OCI-LY1 (cell line): ENCODE measurements at regions not wholly inside any gene's neighbourhood (a gene's known extent, or its start where the extent isn't known, plus 50 kb on each side); places are given as distances from the start of the nearest gene placed in this dataset.
"Not testable (repeated sequence)": the region's sequence is repeated elsewhere in the genome, so short reads cannot be mapped to it uniquely, and the experiment has no call there.

Experiments
- H2AFZ ChIP-seq: fragments of 200-600 bp; sonication (generic), shearing (Covaris generic); 2 replicates; pipeline ENCODE4 v1.6.0; 2014; ENCODE audit warnings: antibody characterized with exemption, mild to moderate bottlenecking, low read length
- H3F3A ChIP-seq: fragments of 200-600 bp; sonication (generic), shearing (Covaris generic); 2 replicates; pipeline ENCODE4 v1.6.0; 2014; ENCODE audit warnings: mild to moderate bottlenecking, antibody characterized with exemption, low read length, moderate library complexity; ENCODE audit not compliant: insufficient read depth
- H3K27ac ChIP-seq: fragments of 200-600 bp; sonication (generic); 2 replicates; pipeline ENCODE4 v1.5.1; 2014; ENCODE audit warnings: low read length, mixed run types, mild to moderate bottlenecking, low read depth; ENCODE audit not compliant: poor library complexity, severe bottlenecking
- H3K27me3 ChIP-seq: fragments of 200-600 bp; sonication (generic); 2 replicates; pipeline ENCODE4 v1.6.0; 2014; ENCODE audit warnings: antibody characterized with exemption, mild to moderate bottlenecking, low read length, moderate library complexity; ENCODE audit not compliant: insufficient read depth
- H3K36me3 ChIP-seq: fragments of 200-600 bp; sonication (generic); 2 replicates; pipeline ENCODE4 v1.6.1; 2014; ENCODE audit warnings: mild to moderate bottlenecking, antibody characterized with exemption, low read length, moderate library complexity, mixed read lengths; ENCODE audit not compliant: insufficient read depth
- H3K4me1 ChIP-seq: fragments of 200-600 bp; sonication (generic); 2 replicates; pipeline ENCODE4 v1.5.1; 2014; ENCODE audit warnings: mild to moderate bottlenecking, low read length, moderate library complexity; ENCODE audit not compliant: insufficient read depth, severe bottlenecking
- H3K4me2 ChIP-seq: fragments of 200-600 bp; sonication (generic), shearing (Covaris generic); 2 replicates; pipeline ENCODE4 v1.6.1; 2014; ENCODE audit warnings: low read length
- H3K4me3 ChIP-seq: fragments of 200-600 bp; sonication (generic); 2 replicates; pipeline ENCODE4 v1.5.1; 2014; ENCODE audit warnings: low read length, low read depth, mild to moderate bottlenecking, mixed read lengths; ENCODE audit not compliant: poor library complexity, severe bottlenecking
- H3K79me2 ChIP-seq: fragments of 200-600 bp; shearing (Covaris generic); 2 replicates; pipeline ENCODE4 v1.6.1; 2016; ENCODE audit warnings: mixed run types, low read length, mixed read lengths; ENCODE audit not compliant: insufficient read depth
- H3K9ac ChIP-seq: fragments of 200-600 bp; sonication (generic), shearing (Covaris generic); 2 replicates; pipeline ENCODE4 v1.6.1; 2014; ENCODE audit warnings: mild to moderate bottlenecking, low read length, mixed read lengths
- H3K9me2 ChIP-seq: fragments of 200-600 bp; sonication (generic), shearing (Covaris generic); 2 replicates; pipeline ENCODE4 v1.6.1; 2014; ENCODE audit warnings: low read depth, mild to moderate bottlenecking, low read length, mixed read lengths
- H3K9me3 ChIP-seq: fragments of 200-600 bp; shearing (Covaris generic); 2 replicates; pipeline ENCODE4 v1.6.1; 2014; ENCODE audit warnings: low read length, mixed read lengths
- H4K20me1 ChIP-seq: fragments of 200-600 bp; sonication (generic), shearing (Covaris generic); 2 replicates; pipeline ENCODE4 v1.6.0; 2016; ENCODE audit warnings: mild to moderate bottlenecking, low read length; ENCODE audit not compliant: insufficient read depth
- CTCF ChIP-seq: fragments of 200-600 bp; sonication (generic), shearing (Covaris generic); IDR thresholded peaks from 2 replicates; pipeline ENCODE4 v1.5.1; 2017; ENCODE audit warnings: mild to moderate bottlenecking, antibody characterized with exemption, low read length, moderate library complexity, mixed read lengths
- EZH2 ChIP-seq: fragments of 200-600 bp; sonication (generic), shearing (Covaris generic); IDR thresholded peaks from 2 replicates; pipeline ENCODE4 v1.8.0; 2017; ENCODE audit warnings: borderline replicate concordance, mixed run types, mild to moderate bottlenecking, antibody characterized with exemption, low read length, moderate library complexity, mixed read lengths

- H3K36me3 ChIP-seq, result no peaks in the 10 kb centered on the region
- H3K9ac ChIP-seq, result no peak overlapping the region
- H3K9me3 ChIP-seq, result no peaks in the 10 kb centered on the region
- no peaks in the 10 kb centered on the region for H3K27me3 ChIP-seq
- no peaks in the 10 kb centered on the region for H3K79me2 ChIP-seq
- H2AFZ ChIP-seq, result no peak overlapping the region
- H3K4me1 ChIP-seq, result no peaks in the 10 kb centered on the region
- no peak overlapping the region for H3K4me3 ChIP-seq
- H3K27ac ChIP-seq, result no peak overlapping the region
- H3F3A ChIP-seq, result no peaks in the 10 kb centered on the region
- H3K4me2 ChIP-seq, result no peak overlapping the region
- no peaks in the 10 kb centered on the region for H3K9me2 ChIP-seq
- H4K20me1 ChIP-seq, result no peaks in the 10 kb centered on the region
- TF ChIP-seq EZH2 (no peak), CTCF (no peak)
Observed at GRCh38 chr3:33958661-33959060, 160.2 kb downstream of the PDCD6IP start.

- H3K9ac ChIP-seq, result no peak overlapping the region
- H3K79me2 ChIP-seq, result no peaks in the 10 kb centered on the region
- H3K9me3 ChIP-seq, result no peaks in the 10 kb centered on the region
- H3K27ac ChIP-seq, result no peak overlapping the region
- no peaks in the 10 kb centered on the region for H3K27me3 ChIP-seq
- no peaks in the 10 kb centered on the region for H3K4me1 ChIP-seq
- H3K9me2 ChIP-seq, result no peaks in the 10 kb centered on the region
- no peaks in the 10 kb centered on the region for H4K20me1 ChIP-seq
- no peaks in the 10 kb centered on the region for H3K36me3 ChIP-seq
- no peak overlapping the region for H3K4me3 ChIP-seq
- no peak overlapping the region for H3K4me2 ChIP-seq
- TF ChIP-seq CTCF, result no peak
- TF ChIP-seq EZH2, result no peak
- no peak overlapping the region for H2AFZ ChIP-seq
- H3F3A ChIP-seq, result no peaks in the 10 kb centered on the region
Observed at GRCh38 chr3:33962396-33962795, 164.0 kb downstream of the PDCD6IP start.

GRCh38 chr3:33970180-33970579 lies 171.8 kb downstream of the PDCD6IP start:
- not testable (repeated sequence) for H3K27me3 ChIP-seq, H3F3A ChIP-seq, H3K36me3 ChIP-seq, H2AFZ ChIP-seq, H3K27ac ChIP-seq, H3K79me2 ChIP-seq, H3K4me3 ChIP-seq, H4K20me1 ChIP-seq, H3K9me2 ChIP-seq, H3K4me1 ChIP-seq, H3K9me3 ChIP-seq, H3K9ac ChIP-seq, H3K4me2 ChIP-seq

GRCh38 chr3:33971055-33971454 lies 172.6 kb downstream of the PDCD6IP start:
- no peaks in the 10 kb centered on the region for H3F3A ChIP-seq
- no peaks in the 10 kb centered on the region for H3K79me2 ChIP-seq
- no peaks in the 10 kb centered on the region for H3K9me3 ChIP-seq
- H3K9ac ChIP-seq, result no peak overlapping the region
- no peak overlapping the region for H3K4me2 ChIP-seq
- no peaks in the 10 kb centered on the region for H3K4me1 ChIP-seq
- H3K4me3 ChIP-seq, result no peak overlapping the region
- H3K36me3 ChIP-seq, result no peaks in the 10 kb centered on the region
- H2AFZ ChIP-seq, result no peak overlapping the region
- no peaks in the 10 kb centered on the region for H3K27me3 ChIP-seq
- H3K9me2 ChIP-seq, result no peaks in the 10 kb centered on the region
- no peak overlapping the region for H3K27ac ChIP-seq
- TF ChIP-seq EZH2, result no peak
- no peak for TF ChIP-seq CTCF
- no peaks in the 10 kb centered on the region for H4K20me1 ChIP-seq
